H9 (cell line): ENCODE measurements at regions not wholly inside any gene's neighbourhood (a gene's known extent, or its start where the extent isn't known, plus 50 kb on each side); places are given as distances from the start of the nearest gene placed in this dataset.
A peak's percentile ranks its signal among the peaks of the same experiment; 100 is the strongest.

Experiments used
- DNase-seq: peaks from one replicate; pipeline ENCODE4 v3.0.0-alpha.2; 2017
- H2AFZ ChIP-seq: one replicate; pipeline ENCODE4 v1.6.1; 2013; ENCODE audit warnings: mild to moderate bottlenecking, low read length, control low read depth, moderate library complexity
- H2AK5ac ChIP-seq: 2 replicates; pipeline ENCODE4 v1.6.1; 2013; ENCODE audit warnings: low read length, control low read depth, mixed read lengths; ENCODE audit not compliant: insufficient read length
- H2BK120ac ChIP-seq: one replicate; pipeline ENCODE4 v1.6.1; 2013; ENCODE audit warnings: low read depth, mild to moderate bottlenecking, low read length, control low read depth, inconsistent platforms; ENCODE audit not compliant: poor library complexity, severe bottlenecking
- H2BK12ac ChIP-seq: 2 replicates; pipeline ENCODE4 v1.6.1; 2013; ENCODE audit warnings: low read length, control low read depth, mixed read lengths, low read depth; ENCODE audit not compliant: insufficient read length
- H2BK15ac ChIP-seq: 2 replicates; pipeline ENCODE4 v1.6.1; 2013; ENCODE audit warnings: low read depth, low read length, control low read depth
- H2BK20ac ChIP-seq: one replicate; pipeline ENCODE4 v1.6.1; 2013; ENCODE audit warnings: low read depth, mild to moderate bottlenecking, low read length, control low read depth, inconsistent platforms; ENCODE audit not compliant: poor library complexity, severe bottlenecking
- H2BK5ac ChIP-seq: 2 replicates; pipeline ENCODE4 v1.6.1; 2013; ENCODE audit warnings: low read length, control low read depth, mixed read lengths; ENCODE audit not compliant: insufficient read length
- H3K14ac ChIP-seq: 2 replicates; pipeline ENCODE4 v1.6.1; 2013; ENCODE audit warnings: low read length, control low read depth; ENCODE audit not compliant: insufficient read depth
- H3K18ac ChIP-seq: 2 replicates; pipeline ENCODE4 v1.6.1; 2013; ENCODE audit warnings: low read depth, mild to moderate bottlenecking, mixed read lengths, low read length, control low read depth; ENCODE audit not compliant: insufficient read length
- H3K23ac ChIP-seq: 2 replicates; pipeline ENCODE4 v1.6.1; 2013; ENCODE audit warnings: low read length, control low read depth, mixed read lengths, low read depth; ENCODE audit not compliant: insufficient read length
- H3K23me2 ChIP-seq: 2 replicates; pipeline ENCODE4 v1.6.1; 2013; ENCODE audit warnings: low read depth, mild to moderate bottlenecking, mixed read lengths, low read length, control low read depth; ENCODE audit not compliant: insufficient read length, poor library complexity, severe bottlenecking
- H3K27ac ChIP-seq: 2 replicates; pipeline ENCODE4 v1.5.1; 2013; ENCODE audit warnings: low read length, control low read depth, mixed read lengths, low read depth; ENCODE audit not compliant: insufficient read length
- H3K27me3 ChIP-seq: 2 replicates; pipeline ENCODE4 v1.6.1; 2013; ENCODE audit warnings: low read length, control low read depth, inconsistent platforms; ENCODE audit not compliant: insufficient read depth
- H3K4ac ChIP-seq: 2 replicates; pipeline ENCODE4 v1.6.1; 2013; ENCODE audit warnings: low read depth, mild to moderate bottlenecking, control low read depth, inconsistent platforms, low read length, moderate library complexity
- H3K4me1 ChIP-seq: 2 replicates; pipeline ENCODE4 v1.6.1; 2013; ENCODE audit warnings: low read length, control low read depth, inconsistent platforms; ENCODE audit not compliant: insufficient read depth
- H3K4me2 ChIP-seq: 2 replicates; pipeline ENCODE4 v1.6.1; 2013; ENCODE audit warnings: low read length, control low read depth, mixed read lengths; ENCODE audit not compliant: insufficient read length, insufficient read depth
- H3K56ac ChIP-seq: 2 replicates; pipeline ENCODE4 v1.6.1; 2013; ENCODE audit warnings: low read depth, mild to moderate bottlenecking, mixed read lengths, low read length, control low read depth; ENCODE audit not compliant: insufficient read length
- H3K79me1 ChIP-seq: 2 replicates; pipeline ENCODE4 v1.6.1; 2013; ENCODE audit warnings: low read depth, mild to moderate bottlenecking, moderate library complexity, low read length, control low read depth, inconsistent platforms; ENCODE audit not compliant: insufficient read depth, poor library complexity, severe bottlenecking
- H3K79me2 ChIP-seq: 2 replicates; pipeline ENCODE4 v1.6.1; 2013; ENCODE audit warnings: low read length, control low read depth, inconsistent platforms; ENCODE audit not compliant: insufficient read depth
- H3K9ac ChIP-seq: 2 replicates; pipeline ENCODE4 v1.6.1; 2013; ENCODE audit warnings: low read length, control low read depth, mixed read lengths; ENCODE audit not compliant: insufficient read length; ENCODE audit errors: extremely low read depth
- H3K9me3 ChIP-seq: one replicate; pipeline ENCODE4 v1.6.1; 2013; ENCODE audit warnings: low read depth, low read length, inconsistent platforms; ENCODE audit not compliant: control insufficient read depth
- H3T11ph ChIP-seq: one replicate; pipeline ENCODE4 v1.6.1; 2013; ENCODE audit warnings: mild to moderate bottlenecking, low read length, control low read depth, inconsistent platforms
- H4K20me1 ChIP-seq: one replicate; pipeline ENCODE4 v1.6.1; 2013; ENCODE audit not compliant: control insufficient read depth, insufficient read length, insufficient read depth
- H4K5ac ChIP-seq: 2 replicates; pipeline ENCODE4 v1.6.1; 2013; ENCODE audit warnings: low read depth, mild to moderate bottlenecking, mixed read lengths, low read length, control low read depth; ENCODE audit not compliant: insufficient read length
- H4K8ac ChIP-seq: replicated peaks from 2 replicates; pipeline ENCODE4 v1.6.1; 2013; ENCODE audit warnings: low read length, control low read depth, mixed read lengths, low read depth; ENCODE audit not compliant: insufficient read length
- H4K91ac ChIP-seq: 2 replicates; pipeline ENCODE4 v1.6.1; 2013; ENCODE audit warnings: low read depth, mild to moderate bottlenecking, moderate library complexity, mixed read lengths, low read length, control low read depth; ENCODE audit not compliant: insufficient read length
- H3K27ac Mint-ChIP-seq, 3 experiments: 2 replicates in 2 of 3; 3 replicates in 1 of 3; pipeline ENCODE4 v1.8.0; 2020 to 2021; ENCODE audit warnings: mixed read lengths in 3 of 3, mild to moderate bottlenecking in 1 of 3, moderate library complexity in 1 of 3
- H3K27me3 Mint-ChIP-seq: 2 replicates; pipeline ENCODE4 v1.8.0; 2021; ENCODE audit warnings: low read depth, mild to moderate bottlenecking, moderate library complexity, mixed read lengths
- H3K36me3 Mint-ChIP-seq, 3 experiments: 2 replicates in 2 of 3; 3 replicates in 1 of 3; pipeline ENCODE4 v1.8.0; 2020 to 2021; ENCODE audit warnings: low read depth in 3 of 3, mixed read lengths in 3 of 3; ENCODE audit not compliant: insufficient read depth in 1 of 3
- H3K4me1 Mint-ChIP-seq, 2 experiments: 2 replicates each; pipeline ENCODE4 v1.8.0; 2020; ENCODE audit warnings: mixed read lengths in 2 of 2
- H3K4me3 Mint-ChIP-seq, 2 experiments: 2 replicates in 1 of 2; 3 replicates in 1 of 2; pipeline ENCODE4 v1.8.0; 2020 to 2021; ENCODE audit warnings: mild to moderate bottlenecking in 2 of 2, mixed read lengths in 2 of 2, moderate library complexity in 1 of 2
- H3K9me3 Mint-ChIP-seq, 2 experiments: 2 replicates in 1 of 2; 3 replicates in 1 of 2; pipeline ENCODE4 v1.8.0; 2020; ENCODE audit warnings: mild to moderate bottlenecking in 2 of 2, mixed read lengths in 2 of 2, moderate library complexity in 1 of 2
- WGBS: extraction: QIAGEN DNeasy Blood & Tissue Kit; methylation state at CpG from one replicate; pipeline ENCODE4 v1.1.7; 2013; ENCODE audit warnings: missing lambda C conversion rate, low lambda C conversion rate, mixed read lengths; ENCODE audit not compliant: insufficient read length; ENCODE audit errors: extremely low coverage; 5-methylcytosine and 5-hydroxymethylcytosine counted together
- TF ChIP-seq, protein P1 (sequence below): fragments of 200-600 bp; sonication (generic); conservative IDR thresholded peaks from 3 replicates; pipeline ENCODE4 v1.8.0; 2021; ENCODE audit warnings: antibody characterized with exemption, mild to moderate bottlenecking

DNA sequence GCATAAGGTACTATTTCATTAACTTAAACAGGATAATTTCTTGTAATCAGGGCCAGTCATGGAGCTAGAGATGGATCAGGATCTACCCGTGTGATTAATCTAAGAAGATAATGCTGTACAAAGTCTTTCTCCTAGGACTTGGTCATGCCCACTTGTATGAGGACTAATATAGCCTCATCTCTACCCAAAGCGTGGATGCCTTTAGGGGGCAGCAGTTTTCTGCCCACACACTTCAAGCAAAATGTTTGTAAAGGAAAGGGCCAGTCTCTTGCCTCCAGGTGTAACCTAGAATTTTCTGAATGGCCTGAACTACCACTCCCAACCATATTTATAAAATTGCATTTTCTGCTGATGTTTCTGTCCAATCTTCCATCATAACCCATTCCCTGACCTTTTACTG lies 764.0 kb upstream of the IGFBP3 start:
- H3K27ac ChIP-seq, result no peak overlapping the region
- no peak overlapping the region for H2BK12ac ChIP-seq
- no peak overlapping the region for H3T11ph ChIP-seq
- H2BK5ac ChIP-seq, result no peak overlapping the region
- H2BK120ac ChIP-seq, result no peak overlapping the region
- WGBS, result no CpG with 5 or more reads among the region's 2 CpGs
- no peak overlapping the region for H3K23ac ChIP-seq
- H3K36me3 Mint-ChIP-seq, result no peaks in the 10 kb centered on the region; a peak in 1 of 7 replicates
- no peak for DNase-seq
- no peak overlapping the region for H2BK20ac ChIP-seq
- H3K14ac ChIP-seq, result no peak overlapping the region
- no peaks in the 10 kb centered on the region for H3K79me1 ChIP-seq
- H3K18ac ChIP-seq, result no peak overlapping the region
- H2AFZ ChIP-seq, result no peak overlapping the region
- H4K20me1 ChIP-seq, result no peaks in the 10 kb centered on the region
- no peak overlapping the region for H3K4me2 ChIP-seq
- no peaks in the 10 kb centered on the region for H3K4me1 Mint-ChIP-seq
- no peaks in the 10 kb centered on the region for H3K27me3 ChIP-seq
- H4K5ac ChIP-seq, result no peak overlapping the region
- no peak overlapping the region for H2BK15ac ChIP-seq
- H3K56ac ChIP-seq, result no peak overlapping the region
- H3K27ac Mint-ChIP-seq, result no peak overlapping the region
- H4K91ac ChIP-seq, result no peak overlapping the region
- H2AK5ac ChIP-seq, result no peak overlapping the region
- no peaks in the 10 kb centered on the region for H3K4me1 ChIP-seq
- no peaks in the 10 kb centered on the region for H3K23me2 ChIP-seq
- TF ChIP-seq, protein P1, sequence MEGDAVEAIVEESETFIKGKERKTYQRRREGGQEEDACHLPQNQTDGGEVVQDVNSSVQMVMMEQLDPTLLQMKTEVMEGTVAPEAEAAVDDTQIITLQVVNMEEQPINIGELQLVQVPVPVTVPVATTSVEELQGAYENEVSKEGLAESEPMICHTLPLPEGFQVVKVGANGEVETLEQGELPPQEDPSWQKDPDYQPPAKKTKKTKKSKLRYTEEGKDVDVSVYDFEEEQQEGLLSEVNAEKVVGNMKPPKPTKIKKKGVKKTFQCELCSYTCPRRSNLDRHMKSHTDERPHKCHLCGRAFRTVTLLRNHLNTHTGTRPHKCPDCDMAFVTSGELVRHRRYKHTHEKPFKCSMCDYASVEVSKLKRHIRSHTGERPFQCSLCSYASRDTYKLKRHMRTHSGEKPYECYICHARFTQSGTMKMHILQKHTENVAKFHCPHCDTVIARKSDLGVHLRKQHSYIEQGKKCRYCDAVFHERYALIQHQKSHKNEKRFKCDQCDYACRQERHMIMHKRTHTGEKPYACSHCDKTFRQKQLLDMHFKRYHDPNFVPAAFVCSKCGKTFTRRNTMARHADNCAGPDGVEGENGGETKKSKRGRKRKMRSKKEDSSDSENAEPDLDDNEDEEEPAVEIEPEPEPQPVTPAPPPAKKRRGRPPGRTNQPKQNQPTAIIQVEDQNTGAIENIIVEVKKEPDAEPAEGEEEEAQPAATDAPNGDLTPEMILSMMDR, result peak; percentile 54
- H3K27me3 Mint-ChIP-seq, result no peaks in the 10 kb centered on the region; the same call in 1 of the 2 replicates
- peaks cover 0 to 6% of the 10 kb centered on the region in 2 experiments; a peak in 2 of 5 replicates for H3K9me3 Mint-ChIP-seq
- no peak overlapping the region for H4K8ac ChIP-seq
- no peaks in the 10 kb centered on the region for H3K79me2 ChIP-seq
- H3K4ac ChIP-seq, result no peak overlapping the region
- no peaks in the 10 kb centered on the region for H3K9me3 ChIP-seq
- no peak overlapping the region for H3K9ac ChIP-seq
- H3K4me3 Mint-ChIP-seq, result no peak overlapping the region
